IPS-20b (cell line): ENCODE measurements at regions not wholly inside any gene's neighbourhood (a gene's known extent, or its start where the extent isn't known, plus 50 kb on each side); places are given as distances from the start of the nearest gene placed in this dataset.

ENCODE experiments used
- H3K27ac ChIP-seq: one replicate; pipeline ENCODE4 v1.5.1; 2013; ENCODE audit warnings: low read length
- H3K27me3 ChIP-seq: 2 replicates; pipeline ENCODE4 v1.6.1; 2013; ENCODE audit warnings: mild to moderate bottlenecking, low read length, inconsistent platforms; ENCODE audit not compliant: insufficient read depth
- H3K36me3 ChIP-seq: 2 replicates; pipeline ENCODE4 v1.6.1; 2013; ENCODE audit warnings: low read depth, mild to moderate bottlenecking, inconsistent platforms, low read length, moderate library complexity; ENCODE audit not compliant: insufficient read depth
- H3K4me1 ChIP-seq: 2 replicates; pipeline ENCODE4 v1.6.1; 2013; ENCODE audit warnings: mild to moderate bottlenecking, control low read depth, inconsistent platforms, low read length, moderate library complexity; ENCODE audit not compliant: insufficient read depth
- H3K4me3 ChIP-seq: 2 replicates; pipeline ENCODE4 v1.5.1; 2013; ENCODE audit warnings: mild to moderate bottlenecking, low read length, inconsistent platforms
- H3K9ac ChIP-seq: 2 replicates; pipeline ENCODE4 v1.6.1; 2013; ENCODE audit warnings: low read depth, mild to moderate bottlenecking, inconsistent platforms, low read length, moderate library complexity
- H3K9me3 ChIP-seq: 2 replicates; pipeline ENCODE4 v1.6.1; 2013; ENCODE audit warnings: mild to moderate bottlenecking, low read depth, low read length, inconsistent platforms; ENCODE audit not compliant: insufficient read depth

GRCh38 chr7:108777966-108778365, 208.3 kb downstream of the DNAJB9 start:
- Histone ChIP-seq H3K27me3 (no peaks in the 10 kb centered on the region), H3K9ac (no peak overlapping the region), H3K4me1 (no peaks in the 10 kb centered on the region), H3K36me3 (no peaks in the 10 kb centered on the region), H3K27ac (no peak overlapping the region), H3K9me3 (no peaks in the 10 kb centered on the region), H3K4me3 (no peak overlapping the region)

GRCh38 chr7:108789451-108789850, 219.8 kb downstream of the DNAJB9 start:
- H3K9me3 ChIP-seq: peaks cover 9% of the 10 kb centered on the region; the same call in 1 of the 2 replicates
- no peaks in the 10 kb centered on the region for H3K36me3 ChIP-seq
- H3K27ac ChIP-seq: no peak overlapping the region
- H3K4me1 ChIP-seq: no peaks in the 10 kb centered on the region
- H3K4me3 ChIP-seq: no peak overlapping the region
- no peaks in the 10 kb centered on the region for H3K27me3 ChIP-seq
- H3K9ac ChIP-seq: no peak overlapping the region

- H3K4me1 ChIP-seq: no peaks in the 10 kb centered on the region
- H3K36me3 ChIP-seq: no peaks in the 10 kb centered on the region
- H3K9ac ChIP-seq: no peak overlapping the region
- no peak overlapping the region for H3K4me3 ChIP-seq
- H3K9me3 ChIP-seq: peaks cover 9% of the 10 kb centered on the region; the same call in 1 of the 2 replicates
- no peak overlapping the region for H3K27ac ChIP-seq
- H3K27me3 ChIP-seq: no peaks in the 10 kb centered on the region
These were observed 224.8 kb downstream of the DNAJB9 start for GRCh38 chr7:108794466-108794865.

GRCh38 chr7:108802650-108803049, 233.0 kb downstream of the DNAJB9 start:
- H3K9ac ChIP-seq: no peak overlapping the region
- no peaks in the 10 kb centered on the region for H3K36me3 ChIP-seq
- no peaks in the 10 kb centered on the region for H3K9me3 ChIP-seq
- no peak overlapping the region for H3K4me3 ChIP-seq
- no peak overlapping the region for H3K27ac ChIP-seq
- no peaks in the 10 kb centered on the region for H3K4me1 ChIP-seq
- H3K27me3 ChIP-seq: no peaks in the 10 kb centered on the region

- no peak overlapping the region for H3K9ac ChIP-seq
- no peaks in the 10 kb centered on the region for H3K36me3 ChIP-seq
- no peaks in the 10 kb centered on the region for H3K4me1 ChIP-seq
- H3K27me3 ChIP-seq: no peaks in the 10 kb centered on the region
- H3K27ac ChIP-seq: no peak overlapping the region
- H3K4me3 ChIP-seq: no peak overlapping the region
- H3K9me3 ChIP-seq: no peaks in the 10 kb centered on the region
These were observed 236.2 kb downstream of the DNAJB9 start for GRCh38 chr7:108805808-108806397.

- Histone ChIP-seq H3K27ac (no peak overlapping the region), H3K9me3 (peaks cover 6% of the 10 kb centered on the region), H3K9ac (no peak overlapping the region), H3K36me3 (no peaks in the 10 kb centered on the region), H3K4me3 (no peak overlapping the region), H3K4me1 (no peaks in the 10 kb centered on the region), H3K27me3 (no peaks in the 10 kb centered on the region)
These were observed 239.0 kb downstream of the DNAJB9 start for GRCh38 chr7:108808549-108809266.

GRCh38 chr7:108809356-108809755, 239.7 kb downstream of the DNAJB9 start:
- Histone ChIP-seq H3K4me3 (no peak overlapping the region), H3K36me3 (no peaks in the 10 kb centered on the region), H3K9ac (no peak overlapping the region), H3K4me1 (no peaks in the 10 kb centered on the region), H3K27ac (no peak overlapping the region), H3K27me3 (no peaks in the 10 kb centered on the region), H3K9me3 (peaks cover 10% of the 10 kb centered on the region)

GRCh38 chr7:108810756-108811385, 241.2 kb downstream of the DNAJB9 start:
- Histone ChIP-seq H3K4me1 (no peaks in the 10 kb centered on the region), H3K36me3 (no peaks in the 10 kb centered on the region), H3K27me3 (no peaks in the 10 kb centered on the region), H3K4me3 (no peak overlapping the region), H3K27ac (no peak overlapping the region), H3K9me3 (peaks cover 10% of the 10 kb centered on the region), H3K9ac (no peak overlapping the region)

GRCh38 chr7:108813251-108814014, 243.8 kb downstream of the DNAJB9 start:
- Histone ChIP-seq H3K4me3 (no peak overlapping the region), H3K27me3 (no peaks in the 10 kb centered on the region), H3K4me1 (no peaks in the 10 kb centered on the region), H3K27ac (no peak overlapping the region), H3K9me3 (peaks cover 10% of the 10 kb centered on the region), H3K36me3 (no peaks in the 10 kb centered on the region), H3K9ac (no peak overlapping the region)

- no peak overlapping the region for H3K9ac ChIP-seq
- H3K4me3 ChIP-seq: no peak overlapping the region
- H3K27me3 ChIP-seq: no peaks in the 10 kb centered on the region
- no peaks in the 10 kb centered on the region for H3K36me3 ChIP-seq
- H3K9me3 ChIP-seq: peaks cover 10% of the 10 kb centered on the region
- H3K4me1 ChIP-seq: no peaks in the 10 kb centered on the region
- no peak overlapping the region for H3K27ac ChIP-seq
These were observed 246.1 kb downstream of the DNAJB9 start for GRCh38 chr7:108815815-108816214.

- Histone ChIP-seq H3K4me3 (no peak overlapping the region), H3K36me3 (no peaks in the 10 kb centered on the region), H3K27ac (no peak overlapping the region), H3K9me3 (peaks cover 4% of the 10 kb centered on the region), H3K27me3 (no peaks in the 10 kb centered on the region), H3K9ac (no peak overlapping the region), H3K4me1 (no peaks in the 10 kb centered on the region)
These were observed 249.1 kb downstream of the DNAJB9 start for GRCh38 chr7:108818742-108819141.
